ENCODE measurements at regions not wholly inside any gene's neighbourhood (a gene's known extent, or its start where the extent isn't known, plus 50 kb on each side); places are given as distances from the start of the nearest gene placed in this dataset.
"Not testable (repeated sequence)": the region's sequence is repeated elsewhere in the genome, so short reads cannot be mapped to it uniquely, and the experiment has no call there.

DNA sequence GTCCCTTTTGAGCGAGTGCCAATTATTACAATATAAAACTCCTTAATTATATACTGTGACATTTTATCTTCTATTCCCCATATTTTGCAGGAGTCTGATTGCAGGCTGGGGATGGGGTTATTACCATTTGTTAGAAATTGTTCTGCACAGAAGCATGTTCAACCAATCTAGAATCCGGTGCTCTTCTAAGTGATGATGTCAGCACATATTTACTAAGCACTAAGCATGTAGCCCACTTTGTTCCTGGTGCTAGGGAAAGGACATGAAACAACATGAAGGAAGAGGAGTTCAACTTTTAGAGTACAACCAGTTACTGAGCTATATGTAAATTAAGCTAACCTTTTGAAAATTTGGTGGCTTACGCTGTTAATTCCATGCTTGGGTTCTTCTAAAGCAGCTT, 52.8 kb upstream of the IL1RAPL2 start:
- DNase-seq: no peak

DNA sequence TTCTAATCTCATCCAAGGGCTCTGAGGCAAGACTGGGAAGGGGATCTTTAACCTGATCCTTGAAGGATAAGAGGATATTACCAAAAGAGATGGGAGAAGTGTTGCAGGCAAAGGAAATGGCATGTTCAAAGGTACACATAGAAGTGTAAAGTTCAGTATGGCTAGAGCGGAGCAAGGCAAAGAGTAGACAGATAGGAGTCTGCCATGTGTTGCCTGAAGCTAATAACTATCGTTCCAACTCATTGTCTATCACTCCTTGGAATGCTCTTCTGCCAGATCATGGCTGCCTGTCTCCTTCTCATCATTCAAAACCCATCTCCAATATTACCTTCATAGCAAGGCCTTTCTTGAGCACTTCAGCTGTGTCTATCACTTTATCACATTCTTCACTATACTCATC, 55.2 kb upstream of the IL1RAPL2 start:
- no peak for DNase-seq

DNA sequence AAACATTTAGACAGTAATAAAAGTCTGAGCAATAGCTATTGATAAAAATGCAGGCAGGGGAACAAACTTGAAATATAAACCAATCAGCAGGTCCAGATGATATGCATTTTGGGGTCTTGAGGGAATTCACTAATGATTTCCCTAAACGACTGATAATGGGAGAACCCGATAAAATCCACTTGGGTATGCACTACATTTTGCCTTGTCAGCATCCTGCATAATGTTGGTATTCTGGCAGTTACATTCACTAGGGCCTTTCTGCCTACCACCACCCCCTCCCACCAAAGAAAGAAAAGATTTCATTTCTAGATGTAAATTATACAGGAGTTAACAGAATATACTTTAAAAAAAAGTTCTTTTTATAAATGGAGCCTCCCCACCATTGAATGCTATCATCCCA, 63.5 kb upstream of the IL1RAPL2 start:
- no peak for DNase-seq

- DNase-seq: no peak
Measured at GRCh38 chrX:104488811-104489210, 77.2 kb upstream of the IL1RAPL2 start.

- DNase-seq: no peak
Measured at GRCh38 chrX:104486691-104487090, 79.3 kb upstream of the IL1RAPL2 start.

DNA sequence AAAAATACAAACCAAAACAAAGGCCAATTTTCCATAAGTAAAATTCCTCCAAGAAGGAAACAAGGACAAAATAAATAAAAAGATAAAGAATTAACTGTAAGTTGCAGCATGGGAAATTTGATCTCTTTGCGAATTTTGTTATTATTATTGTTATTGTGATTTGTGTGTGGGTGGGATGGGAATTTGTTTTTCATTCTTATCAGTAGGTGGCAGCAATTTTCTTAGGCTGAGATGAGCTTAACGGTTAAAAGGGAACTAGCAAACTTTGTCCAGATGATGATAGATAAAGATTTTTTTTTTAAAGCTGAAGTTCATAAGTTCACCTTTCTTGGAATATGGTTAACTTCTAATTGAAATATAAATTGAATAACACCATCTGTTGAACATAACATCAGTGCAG, 83.2 kb upstream of the IL1RAPL2 start:
- DNase-seq: no peak

GRCh38 chrX:104469771-104470170, 96.2 kb upstream of the IL1RAPL2 start:
- DNase-seq: no peak

DNA sequence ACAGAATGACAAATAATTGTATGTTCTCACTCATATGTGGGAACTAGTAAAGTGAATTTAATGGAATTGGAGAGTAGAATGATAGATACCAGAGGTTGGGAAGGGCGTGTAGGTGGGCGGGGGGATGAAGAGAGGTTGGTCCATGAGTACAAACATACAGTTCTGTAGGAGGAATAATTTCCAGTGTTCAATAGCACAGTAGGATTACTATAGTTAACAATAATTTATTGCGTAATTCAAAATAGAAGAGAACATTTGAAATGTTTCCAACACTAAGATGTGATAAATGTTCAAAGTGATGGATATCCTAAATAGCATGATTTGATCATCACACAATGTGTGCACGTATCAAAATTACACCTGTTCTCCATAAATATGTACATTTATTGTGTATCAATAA, 106.2 kb upstream of the IL1RAPL2 start:
- no peak for DNase-seq

- not testable (repeated sequence) for DNase-seq
Measured at GRCh38 chrX:104457130-104457529, 108.9 kb upstream of the IL1RAPL2 start.

GRCh38 chrX:104450316-104450715, 115.7 kb upstream of the IL1RAPL2 start:
- no peak for DNase-seq

DNA sequence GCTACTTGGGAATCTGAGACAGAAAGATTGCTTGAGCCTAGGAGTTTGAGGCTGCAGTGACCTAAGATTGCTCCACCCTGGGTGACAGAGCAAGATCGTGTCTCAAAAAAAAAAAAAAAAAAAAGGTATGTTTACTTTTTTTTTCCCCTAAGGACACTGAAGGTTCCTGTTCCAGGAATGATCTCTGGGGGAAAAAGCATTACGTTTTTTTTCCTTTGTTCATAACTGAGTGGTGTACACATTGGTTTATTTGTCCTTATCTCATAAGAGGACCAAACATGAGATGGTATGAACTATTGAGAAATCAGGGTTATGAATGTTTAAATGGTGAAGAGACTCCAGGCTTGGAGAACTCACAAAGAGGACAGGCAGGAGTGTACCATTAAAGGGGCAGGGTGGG, 120.4 kb upstream of the IL1RAPL2 start:
- no peak for DNase-seq

- no peak for DNase-seq
Measured at GRCh38 chrX:104435249-104435648, 130.8 kb upstream of the IL1RAPL2 start.

- peak; percentile 36 for DNase-seq
Measured at GRCh38 chrX:104432321-104432720, 133.7 kb upstream of the IL1RAPL2 start.

GRCh38 chrX:104430742-104431119, 135.3 kb upstream of the IL1RAPL2 start:
- DNase-seq: no peak

GRCh38 chrX:104430072-104430741, 135.8 kb upstream of the IL1RAPL2 start:
- DNase-seq: no peak

- no peak for DNase-seq
Measured at GRCh38 chrX:104428231-104428630, 137.8 kb upstream of the IL1RAPL2 start.

DNA sequence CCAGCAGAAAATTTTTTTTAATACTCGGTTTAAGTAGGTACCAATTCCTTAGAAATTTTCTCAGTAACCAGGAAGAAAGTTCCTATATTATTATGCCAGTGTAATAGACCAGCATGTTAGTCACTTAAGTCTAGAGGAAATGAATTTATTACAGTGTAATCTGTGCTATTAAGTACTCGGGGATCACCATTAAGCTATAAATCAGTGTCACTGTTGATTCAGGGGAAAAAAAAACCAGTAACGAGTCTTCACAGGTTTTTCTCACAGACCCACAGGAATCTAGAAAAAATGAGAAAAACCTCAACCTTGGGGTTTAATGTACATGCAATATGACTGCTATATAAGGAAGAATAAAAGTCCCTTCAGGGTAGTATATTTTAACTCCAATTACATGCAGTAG, 138.3 kb upstream of the IL1RAPL2 start:
- DNase-seq: no peak

DNA sequence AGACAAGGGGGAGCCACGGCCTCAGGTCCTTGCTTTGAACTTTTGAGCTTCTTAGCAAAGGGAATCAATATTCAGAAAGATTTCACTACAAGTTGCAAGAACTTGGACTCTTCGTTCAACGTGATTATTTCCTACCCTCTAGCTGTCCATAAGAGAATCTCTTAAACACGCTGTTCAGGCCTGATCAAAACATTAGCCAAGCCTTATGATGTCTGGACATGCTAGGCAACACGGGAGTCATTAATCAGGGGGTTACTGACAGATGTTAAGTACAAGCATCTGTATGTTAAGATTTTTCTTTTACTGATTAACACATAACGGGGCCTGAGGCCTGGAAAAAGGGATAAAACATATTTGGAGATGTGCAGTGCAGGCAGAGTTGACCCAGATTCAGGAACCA, 138.9 kb upstream of the IL1RAPL2 start:
- no peak for DNase-seq

DNA sequence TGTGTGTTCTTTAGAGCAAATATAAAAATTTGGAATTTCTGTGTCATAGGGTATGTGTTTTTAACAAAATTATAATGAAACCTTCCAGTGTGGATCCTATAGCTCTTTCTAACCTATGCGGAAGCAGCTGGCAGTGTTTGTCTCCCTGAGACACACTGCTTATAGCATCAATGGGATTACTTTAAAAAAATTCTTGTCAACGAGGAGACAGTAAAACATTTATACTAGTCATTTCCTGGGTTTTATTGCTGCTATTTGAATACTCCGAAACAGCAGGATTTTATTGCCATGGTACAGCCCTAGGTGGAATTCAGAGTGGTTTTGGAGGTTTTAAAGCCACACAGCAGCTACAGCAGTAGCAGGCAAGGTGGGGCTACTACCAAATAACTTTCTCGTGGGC, 145.1 kb upstream of the IL1RAPL2 start:
- DNase-seq: no peak

DNA sequence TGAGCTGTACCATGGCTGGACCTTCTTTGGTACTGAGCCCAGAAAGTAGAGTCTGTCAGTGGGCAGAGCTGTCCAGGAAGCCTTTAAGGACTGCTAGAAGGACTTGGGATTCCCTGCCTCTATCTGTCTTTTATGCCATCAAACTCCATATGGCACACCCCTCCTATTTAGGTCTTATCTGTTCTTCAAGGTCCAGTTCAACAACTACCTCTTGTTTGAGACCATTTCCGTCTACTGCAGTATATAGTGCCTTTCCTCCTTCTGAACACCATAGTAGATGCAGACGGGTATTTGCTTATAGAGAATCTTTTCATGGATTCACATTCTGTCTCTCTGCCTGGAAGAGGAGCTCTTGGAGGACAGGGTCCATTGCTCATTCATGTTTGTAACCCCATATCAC, 146.1 kb upstream of the IL1RAPL2 start:
- no peak for DNase-seq

DNA sequence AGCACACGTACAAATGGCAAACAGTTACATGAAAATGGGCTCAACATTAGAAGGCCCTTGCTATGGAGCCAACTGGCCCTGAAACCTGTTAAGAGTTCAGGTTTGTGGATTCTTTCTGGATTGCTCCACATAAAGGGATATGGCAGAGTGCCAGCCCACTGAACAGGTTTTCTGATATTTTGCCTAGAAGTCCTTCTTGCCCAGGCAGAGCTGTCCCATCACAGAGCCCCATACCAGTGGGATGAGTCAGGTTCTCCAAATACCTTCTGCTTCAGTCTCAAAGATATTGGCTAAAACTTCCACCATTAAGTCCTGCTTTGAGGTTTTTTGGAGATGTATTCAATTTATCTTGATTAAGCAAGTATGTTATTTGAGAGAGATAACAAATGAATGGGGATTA, 146.8 kb upstream of the IL1RAPL2 start:
- DNase-seq: no peak

DNA sequence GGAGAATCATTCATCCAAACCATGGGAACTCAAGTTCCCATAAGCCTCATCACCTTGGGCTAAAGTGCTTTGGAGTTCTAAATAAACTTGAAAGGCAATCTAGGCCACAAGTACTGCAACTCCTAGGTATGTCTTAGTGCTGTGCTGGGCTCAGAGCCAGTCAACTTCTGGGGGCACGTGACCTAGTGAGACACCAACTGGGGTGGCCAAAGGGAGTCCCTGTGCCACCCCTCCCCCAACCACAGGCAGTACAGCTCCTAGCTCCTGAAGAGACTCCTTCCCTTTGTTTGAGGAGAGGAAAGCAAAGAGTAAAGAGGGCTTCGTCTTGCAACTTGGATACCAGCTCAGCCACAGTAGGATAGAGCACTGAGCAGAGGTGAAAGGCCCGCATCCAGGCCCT, 154.2 kb upstream of the IL1RAPL2 start:
- DNase-seq: no peak

DNA sequence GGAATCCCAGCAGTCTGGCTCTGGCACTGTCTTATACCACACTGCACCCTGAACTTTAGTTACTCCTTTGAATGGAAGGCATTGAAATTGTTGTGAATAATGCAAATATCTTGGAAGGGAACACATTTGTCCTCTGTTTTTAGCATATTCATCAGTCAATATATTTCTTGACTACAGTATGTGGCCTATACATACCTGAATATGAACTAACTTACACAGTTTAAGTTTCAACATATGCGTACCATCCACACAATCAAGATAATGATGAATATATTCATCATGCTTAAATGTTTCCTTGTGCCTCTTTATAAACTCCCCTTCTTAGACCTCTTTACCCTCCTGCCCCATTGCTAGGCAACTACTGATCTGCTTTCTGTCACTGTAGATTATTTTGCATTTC, 145.7 kb upstream of the ESX1 start:
- DNase-seq: no peak

- DNase-seq: no peak
Measured at GRCh38 chrX:104392350-104392749, 137.6 kb upstream of the ESX1 start.

- DNase-seq: no peak
Measured at GRCh38 chrX:104391906-104392305, 137.2 kb upstream of the ESX1 start.

- DNase-seq: no peak
Measured at GRCh38 chrX:104376937-104377336, 122.2 kb upstream of the ESX1 start.
